B cell (primary cell): ENCODE measurements at regions not wholly inside any gene's neighbourhood (a gene's known extent, or its start where the extent isn't known, plus 50 kb on each side); places are given as distances from the start of the nearest gene placed in this dataset.

Experiments used
- ATAC-seq: fragments of 200-7000 bp; cut with Tn5 transposase; one replicate; pipeline ENCODE4 v1.10.0; 2021; ENCODE audit warnings: low read depth, mild to moderate bottlenecking, moderate number of reproducible peaks, moderate library complexity
- CTCF ChIA-PET: fragments of 350-600 bp; sonication (Branson Sonifier 250); formaldehyde crosslinking; loops from one replicate; lab custom pipeline; 2021; ENCODE audit warnings: antibody characterized with exemption, inconsistent platforms; lab: Charles Lee
- POLR2A ChIA-PET: fragments of 350-600 bp; sonication (Branson Sonifier 250); formaldehyde crosslinking; loops from one replicate; lab custom pipeline; 2021; ENCODE audit warnings: antibody characterized with exemption; lab: Charles Lee
- DNase-seq: peaks from one replicate; pipeline ENCODE4 v3.0.0; 2013
- H2AFZ ChIP-seq: 2 replicates; pipeline ENCODE4 v1.6.1; 2012; ENCODE audit warnings: mild to moderate bottlenecking, low read depth, low read length; ENCODE audit not compliant: insufficient read depth, poor library complexity, severe bottlenecking
- H3K27ac ChIP-seq, 2 donors: 1 replicate in 1 of 2; 2 replicates in 1 of 2; pipeline ENCODE4 v1.5.1; 2012 to 2013; ENCODE audit warnings: low read length in 2 of 2, mild to moderate bottlenecking in 2 of 2, moderate library complexity in 1 of 2
- H3K27me3 ChIP-seq, 4 experiments: fragments of 200-600 bp in 1 of 4; sonication (generic) in 1 of 4; replicated peaks in 1 of 4; 1 replicate in 2 of 4; 2 replicates in 2 of 4; pipeline versions ENCODE4 v1.6.1 to v1.7.0; 2013 to 2016; ENCODE audit warnings: low read length in 3 of 4, mild to moderate bottlenecking in 2 of 4, mixed read lengths in 1 of 4, moderate library complexity in 1 of 4; ENCODE audit not compliant: insufficient read depth in 4 of 4, control insufficient read depth in 3 of 4; ENCODE audit errors: control extremely low read depth in 1 of 4
- H3K36me3 ChIP-seq, 2 experiments: replicated peaks in 1 of 2; 1 replicate in 1 of 2; 2 replicates in 1 of 2; pipeline versions ENCODE4 v1.6.1 to v1.7.1; 2013; ENCODE audit warnings: low read length in 1 of 2; ENCODE audit not compliant: insufficient read depth in 2 of 2, control insufficient read depth in 1 of 2; ENCODE audit errors: control extremely low read depth in 1 of 2, extremely low read depth in 1 of 2
- H3K4me1 ChIP-seq, 2 donors: fragments of 200-600 bp in 1 of 2; sonication (generic) in 1 of 2; 1 replicate in 1 of 2; 2 replicates in 1 of 2; pipeline versions ENCODE4 v1.5.1 to v1.6.1; 2013 to 2017; ENCODE audit warnings: low read length in 2 of 2; ENCODE audit not compliant: control insufficient read depth in 2 of 2, insufficient read depth in 2 of 2
- H3K4me2 ChIP-seq: replicated peaks from 2 replicates; pipeline ENCODE3; 2012; ENCODE audit warnings: mild to moderate bottlenecking, low read depth, low read length; ENCODE audit not compliant: poor library complexity, severe bottlenecking
- H3K4me3 ChIP-seq, 5 experiments: fragments of 200-600 bp in 1 of 5; sonication (generic) in 1 of 5; 1 replicate in 3 of 5; 2 replicates in 2 of 5; pipeline versions ENCODE4 v1.5.1 to v1.7.0; 2011 to 2016; ENCODE audit warnings: low read length in 4 of 5, mild to moderate bottlenecking in 4 of 5, low read depth in 2 of 5, control low read depth in 1 of 5, moderate library complexity in 1 of 5; ENCODE audit not compliant: insufficient read depth in 1 of 5; ENCODE audit errors: control extremely low read depth in 1 of 5, extremely low read depth in 1 of 5
- H3K79me2 ChIP-seq: fragments of 200-600 bp; sonication (generic); one replicate; pipeline ENCODE4 v1.6.0; 2016; ENCODE audit warnings: low read length; ENCODE audit not compliant: control insufficient read depth, insufficient read depth
- H3K9ac ChIP-seq: fragments of 200-600 bp; sonication (generic); 2 replicates; pipeline ENCODE4 v1.6.1; 2017; ENCODE audit warnings: mild to moderate bottlenecking, low read length, moderate library complexity
- H3K9me3 ChIP-seq, 3 donors: one replicate each; pipeline versions ENCODE4 v1.6.1 to v1.7.1; 2013; ENCODE audit warnings: low read length in 2 of 3; ENCODE audit not compliant: control insufficient read depth in 2 of 3, insufficient read depth in 1 of 3; ENCODE audit errors: control extremely low read depth in 1 of 3
- H4K20me1 ChIP-seq: 2 replicates; pipeline ENCODE4 v1.6.0; 2012; ENCODE audit warnings: mild to moderate bottlenecking, low read length; ENCODE audit not compliant: insufficient read depth, control insufficient read depth, poor library complexity, severe bottlenecking
- H3K27ac Mint-ChIP-seq: one replicate; pipeline ENCODE4 v1.8.0; 2021; ENCODE audit warnings: mixed read lengths
- H3K27me3 Mint-ChIP-seq: one replicate; pipeline ENCODE4 v1.8.0; 2021; ENCODE audit warnings: mixed read lengths
- H3K4me1 Mint-ChIP-seq: one replicate; pipeline ENCODE4 v1.8.0; 2021; ENCODE audit warnings: mixed read lengths
- H3K4me3 Mint-ChIP-seq: one replicate; pipeline ENCODE4 v1.8.0; 2021; ENCODE audit warnings: mixed read lengths
- H3K9me3 Mint-ChIP-seq: one replicate; pipeline ENCODE4 v1.8.0; 2022; ENCODE audit warnings: mixed read lengths; ENCODE audit not compliant: insufficient read depth
- EZH2 ChIP-seq: IDR thresholded peaks from 2 replicates; pipeline ENCODE4 v1.6.1; 2012; ENCODE audit warnings: borderline replicate concordance, low read depth, mild to moderate bottlenecking, moderate library complexity, low read length; ENCODE audit not compliant: insufficient read depth, poor library complexity, severe bottlenecking
- WGBS: methylation state at CpG from one replicate; pipeline ENCODE4 v1.1.5; 2013; ENCODE audit warnings: missing lambda C conversion rate; ENCODE audit not compliant: insufficient coverage; 5-methylcytosine and 5-hydroxymethylcytosine counted together
- intact Hi-C: fragments of 100-400 bp; cut with micrococcal nuclease; formaldehyde crosslinking; loops from one replicate; pipeline ENCODE4 v1.10.0; 2022
- TF ChIP-seq, protein P1 (sequence below): fragments of 200-600 bp; IDR thresholded peaks from one replicate; pipeline ENCODE4 v1.8.0; 2022; ENCODE audit warnings: antibody characterized with exemption, mild to moderate bottlenecking

DNA sequence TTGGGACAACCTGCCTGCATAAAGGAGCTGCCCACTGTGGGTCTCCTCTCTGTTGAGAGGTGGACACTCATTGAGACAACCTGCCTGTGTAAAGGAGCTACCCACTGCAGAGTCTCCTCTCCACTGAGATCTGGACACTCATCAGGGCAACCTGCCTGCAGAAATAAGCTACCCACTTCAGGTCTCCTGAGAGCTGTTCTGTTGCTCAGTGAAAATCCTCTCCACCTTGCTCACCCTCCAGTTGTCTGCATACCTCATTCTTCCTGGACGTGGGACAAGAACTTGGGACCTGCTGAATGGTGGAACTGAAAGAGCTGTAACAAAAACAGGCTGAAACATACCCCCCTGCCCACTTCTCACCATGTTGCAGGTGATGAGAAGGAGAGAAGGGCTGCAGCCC is 59.9 kb upstream of the CDKN2AIP start:
- CTCF ChIA-PET: no interaction called here
- ATAC-seq (no peak), DNase-seq (no peak)
- Histone ChIP-seq H3K4me1 (no peaks in the 10 kb centered on the region), H3K36me3 (no peaks in the 10 kb centered on the region), H3K79me2 (no peaks in the 10 kb centered on the region), H3K4me3 (no peak overlapping the region), H3K27me3 (peaks cover 0 to 6% (median 0%) of the 10 kb centered on the region in 4 experiments), H2AFZ (no peak overlapping the region), H3K4me2 (no peak overlapping the region), H3K27ac (no peak overlapping the region), H4K20me1 (no peaks in the 10 kb centered on the region), H3K9me3 (peaks cover 0 to 20% (median 5%) of the 10 kb centered on the region in 3 donors), H3K9ac (no peak overlapping the region)
- peaks cover 27% of the 10 kb centered on the region for H3K27me3 Mint-ChIP-seq
- H3K9me3 Mint-ChIP-seq: no peaks in the 10 kb centered on the region
- TF ChIP-seq, protein P1, sequence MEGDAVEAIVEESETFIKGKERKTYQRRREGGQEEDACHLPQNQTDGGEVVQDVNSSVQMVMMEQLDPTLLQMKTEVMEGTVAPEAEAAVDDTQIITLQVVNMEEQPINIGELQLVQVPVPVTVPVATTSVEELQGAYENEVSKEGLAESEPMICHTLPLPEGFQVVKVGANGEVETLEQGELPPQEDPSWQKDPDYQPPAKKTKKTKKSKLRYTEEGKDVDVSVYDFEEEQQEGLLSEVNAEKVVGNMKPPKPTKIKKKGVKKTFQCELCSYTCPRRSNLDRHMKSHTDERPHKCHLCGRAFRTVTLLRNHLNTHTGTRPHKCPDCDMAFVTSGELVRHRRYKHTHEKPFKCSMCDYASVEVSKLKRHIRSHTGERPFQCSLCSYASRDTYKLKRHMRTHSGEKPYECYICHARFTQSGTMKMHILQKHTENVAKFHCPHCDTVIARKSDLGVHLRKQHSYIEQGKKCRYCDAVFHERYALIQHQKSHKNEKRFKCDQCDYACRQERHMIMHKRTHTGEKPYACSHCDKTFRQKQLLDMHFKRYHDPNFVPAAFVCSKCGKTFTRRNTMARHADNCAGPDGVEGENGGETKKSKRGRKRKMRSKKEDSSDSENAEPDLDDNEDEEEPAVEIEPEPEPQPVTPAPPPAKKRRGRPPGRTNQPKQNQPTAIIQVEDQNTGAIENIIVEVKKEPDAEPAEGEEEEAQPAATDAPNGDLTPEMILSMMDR: no peak
- TF ChIP-seq EZH2: no peak
- no peak overlapping the region for H3K4me3 Mint-ChIP-seq
- H3K27ac Mint-ChIP-seq: no peak overlapping the region
- intact Hi-C loops: no loop called here
- POLR2A ChIA-PET: no interaction called here
- no CpG with 5 or more reads among the region's 1 CpG for WGBS
- no peaks in the 10 kb centered on the region for H3K4me1 Mint-ChIP-seq

- no peaks in the 10 kb centered on the region for H3K36me3 ChIP-seq
- H3K9me3 ChIP-seq: peaks cover 0 to 20% (median 5%) of the 10 kb centered on the region in 3 donors
- Mint-ChIP-seq H3K4me3 (no peak overlapping the region), H3K27me3 (peaks cover 25% of the 10 kb centered on the region), H3K9me3 (no peaks in the 10 kb centered on the region), H3K27ac (no peak overlapping the region), H3K4me1 (no peaks in the 10 kb centered on the region)
- ATAC-seq (no peak), DNase-seq (no peak)
- H2AFZ ChIP-seq: no peak overlapping the region
- 89% methylated on average over 7 of the region's 7 CpGs for WGBS
- H3K27ac ChIP-seq: no peak overlapping the region
- no peak overlapping the region for H3K4me3 ChIP-seq
- TF ChIP-seq, protein P1: no peak
- TF ChIP-seq EZH2: no peak
- no peak overlapping the region for H3K9ac ChIP-seq
- intact Hi-C loops: no loop called here
- H3K4me1 ChIP-seq: no peaks in the 10 kb centered on the region
- no peak overlapping the region for H3K4me2 ChIP-seq
- H3K27me3 ChIP-seq: peaks cover 0 to 6% (median 2%) of the 10 kb centered on the region in 4 experiments
- H3K79me2 ChIP-seq: no peaks in the 10 kb centered on the region
- H4K20me1 ChIP-seq: no peaks in the 10 kb centered on the region
- CTCF ChIA-PET: no interaction called here
- POLR2A ChIA-PET: no interaction called here
Measured at GRCh38 chr4:183384983-183385382, 59.5 kb upstream of the CDKN2AIP start.
